Skin epidermis (tissue), 12 donors: ENCODE measurements at regions not wholly inside any gene's neighbourhood (a gene's known extent, or its start where the extent isn't known, plus 50 kb on each side); places are given as distances from the start of the nearest gene placed in this dataset.
"Not testable (repeated sequence)": the region's sequence is repeated elsewhere in the genome, so short reads cannot be mapped to it uniquely, and the experiment has no call there.

Source experiments
- H3K27ac ChIP-seq, 21 experiments: fragments of 200-600 bp; sonication (generic) in 11 of 21; one replicate each; pipeline ENCODE4 v1.5.0; 2020; ENCODE audit warnings: mild to moderate bottlenecking in 3 of 21, inconsistent platforms in 2 of 21, moderate library complexity in 2 of 21
- H3K4me3 ChIP-seq, 7 experiments: fragments of 200-600 bp; sonication (generic) in 2 of 7; one replicate each; pipeline ENCODE4 v1.5.0; 2020; ENCODE audit warnings: inconsistent platforms in 2 of 7, mild to moderate bottlenecking in 2 of 7, moderate library complexity in 1 of 7

DNA sequence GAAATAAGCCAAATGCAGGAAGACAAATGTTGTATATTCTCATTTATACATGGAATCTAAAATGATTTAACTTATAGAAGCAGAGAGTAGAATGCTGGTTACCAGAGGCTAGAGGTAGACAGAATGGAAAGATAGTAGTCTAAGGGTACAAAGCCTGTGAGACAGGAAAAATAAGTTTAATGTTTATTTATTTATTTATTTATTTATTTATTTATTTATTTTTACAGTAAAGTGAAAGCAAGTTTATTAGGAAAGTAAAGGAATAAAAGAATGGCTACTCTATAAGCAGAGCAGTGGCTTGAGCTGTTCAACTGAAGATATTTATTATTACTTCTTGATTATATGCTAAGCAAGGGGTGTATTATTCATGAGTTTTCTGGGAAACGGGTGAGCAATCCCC lies 203.2 kb downstream of the LAS1L start:
- no peak overlapping the region for H3K4me3 ChIP-seq

DNA sequence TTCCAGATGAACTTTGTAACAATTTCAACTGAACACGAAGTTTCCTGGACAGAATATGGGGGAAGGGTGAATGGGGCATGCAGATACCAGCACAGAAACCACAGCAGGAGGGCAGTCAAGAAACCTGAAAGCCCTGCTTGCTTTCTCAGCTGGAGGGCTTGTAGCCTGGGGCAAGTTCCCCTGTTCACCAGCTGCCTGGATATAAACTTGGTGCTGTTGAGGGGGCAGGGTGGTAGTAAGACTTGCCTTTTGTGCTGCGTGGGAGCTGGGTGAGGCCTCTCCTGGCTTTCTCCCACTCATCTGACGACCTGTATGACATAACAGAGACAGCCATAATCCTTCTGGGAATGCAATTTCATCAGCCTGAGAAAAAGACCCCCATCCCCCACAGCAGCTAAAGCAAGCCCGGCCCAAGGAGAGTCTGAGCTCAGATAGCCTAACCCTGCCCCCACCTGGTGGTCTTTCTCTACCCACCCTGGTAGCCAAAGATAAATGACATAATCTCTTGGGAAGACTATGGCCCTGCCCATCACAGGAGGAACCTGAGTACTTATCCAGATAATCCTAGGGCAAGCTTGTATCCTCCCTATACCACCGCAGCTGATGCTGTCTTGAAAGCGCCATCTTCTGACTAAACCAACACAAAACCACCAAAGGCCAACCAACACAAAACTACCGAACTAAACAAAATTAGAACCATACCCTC lies 234.3 kb downstream of the LAS1L start:
- H3K27ac ChIP-seq = no peak overlapping the region
- no peak overlapping the region for H3K4me3 ChIP-seq

More for the DNA sequence above, 203.2 kb downstream of the LAS1L start:
- H3K27ac ChIP-seq = no peak overlapping the region

DNA sequence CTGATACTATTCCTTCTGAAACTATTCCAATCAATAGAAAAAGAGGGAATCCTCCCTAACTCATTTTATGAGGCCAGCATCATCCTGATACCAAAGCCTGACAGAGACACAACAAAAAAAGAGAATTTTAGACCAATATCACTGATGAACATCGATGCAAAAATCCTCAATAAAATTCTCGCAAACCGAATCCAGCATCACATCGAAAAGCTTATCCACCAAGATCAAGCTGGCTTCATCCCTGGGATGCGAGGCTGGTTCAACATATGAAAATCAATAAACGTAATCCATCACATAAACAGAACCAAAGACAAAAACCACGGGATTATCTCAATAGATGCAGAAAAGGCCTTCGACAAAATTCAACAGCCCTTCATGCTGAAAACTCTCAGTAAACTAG lies 251.7 kb downstream of the LAS1L start:
- H3K4me3 ChIP-seq, H3K27ac ChIP-seq: not testable (repeated sequence)

DNA sequence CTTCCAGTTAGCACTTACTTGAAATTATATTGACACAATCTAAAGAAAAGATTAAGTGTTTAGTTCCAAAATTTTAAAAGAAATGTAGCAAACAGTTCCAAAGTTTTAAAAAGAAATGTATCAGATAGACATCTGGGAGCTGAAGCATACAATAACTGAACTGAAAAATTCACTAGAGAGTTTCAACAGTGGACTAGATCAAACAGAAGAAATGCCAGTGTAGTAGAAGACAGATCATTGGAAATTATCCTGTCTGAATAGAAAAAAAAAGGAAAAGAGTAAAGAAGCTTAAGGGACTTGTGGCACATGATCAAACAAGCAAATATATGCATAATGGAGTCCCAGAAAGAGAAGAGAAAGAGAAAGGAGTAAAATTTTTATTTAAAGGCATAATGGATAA lies 261.4 kb downstream of the LAS1L start:
- H3K4me3 ChIP-seq = no peak overlapping the region
- H3K27ac ChIP-seq = no peak overlapping the region

DNA sequence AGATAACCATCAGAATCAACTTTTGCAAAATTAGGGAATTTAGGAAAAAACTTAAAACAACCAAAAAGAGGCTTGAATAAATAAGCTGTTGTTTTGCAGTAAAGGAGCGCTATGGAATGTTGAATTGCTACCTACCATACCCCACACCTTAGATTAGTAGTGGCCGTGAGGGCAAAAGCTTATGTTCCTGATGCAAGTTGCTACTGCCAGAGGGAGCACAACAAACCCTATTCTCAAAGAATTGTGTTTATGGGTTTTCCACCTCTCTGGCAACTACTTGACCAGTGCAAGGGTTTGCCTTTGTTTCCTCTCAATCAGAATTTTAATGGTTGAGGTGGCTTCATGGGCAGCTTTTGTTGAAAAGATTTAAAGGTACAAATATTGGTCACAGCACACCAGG lies 268.1 kb downstream of the LAS1L start:
- Histone ChIP-seq H3K27ac (no peak overlapping the region), H3K4me3 (no peak overlapping the region)

DNA sequence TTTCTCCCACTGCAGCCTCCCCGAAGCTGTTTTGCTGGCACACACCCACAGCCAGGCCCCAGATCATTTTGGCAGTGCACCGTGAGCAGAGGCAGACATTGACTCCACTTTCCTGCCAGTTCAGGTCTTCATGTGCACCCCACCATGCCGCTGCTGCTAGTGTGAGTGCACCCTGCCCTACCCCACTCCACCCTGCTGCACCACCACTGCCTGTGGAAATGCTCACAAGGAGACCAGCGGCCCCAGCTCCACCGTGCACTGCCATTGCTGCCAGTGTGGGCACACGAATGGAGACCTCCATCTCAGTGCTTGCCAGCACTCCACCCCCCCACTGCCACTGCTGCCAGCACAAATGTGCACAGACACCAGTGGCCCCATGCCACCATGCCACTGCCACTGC lies 277.6 kb upstream of the ZC4H2 start:
- Histone ChIP-seq H3K4me3 (no peak overlapping the region), H3K27ac (no peak overlapping the region)

DNA sequence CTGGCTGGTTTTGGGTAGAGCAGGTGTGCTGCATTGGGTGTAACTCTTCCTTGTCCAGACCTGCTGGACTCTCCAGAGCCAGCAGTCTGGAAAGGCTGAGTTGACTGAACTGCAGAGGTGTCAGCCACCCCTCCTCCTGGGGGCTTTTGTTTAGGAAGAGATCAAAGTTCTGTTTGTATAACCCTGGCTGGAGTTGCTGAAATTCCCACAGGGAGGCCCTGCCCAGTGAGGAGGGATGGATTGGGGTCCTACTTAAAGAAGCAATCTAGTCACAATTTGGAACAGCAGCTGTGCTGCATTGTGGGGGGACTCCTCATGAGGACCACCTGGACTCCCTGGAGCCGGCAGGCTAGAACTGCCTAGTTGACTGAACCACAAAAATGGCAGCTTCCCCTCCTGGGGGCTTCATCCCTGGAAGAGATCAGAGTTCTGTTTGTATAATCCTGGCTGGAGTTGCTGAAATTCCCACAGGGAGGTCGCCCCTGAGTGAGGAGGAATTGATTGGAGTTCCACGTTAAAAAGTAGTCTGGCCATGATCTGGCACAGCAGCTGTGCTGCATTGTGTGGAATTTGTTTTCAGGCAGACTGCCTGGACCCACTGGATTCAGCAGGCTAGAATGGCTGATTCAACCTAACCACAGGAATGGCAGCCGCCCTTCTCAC lies 264.9 kb upstream of the ZC4H2 start:
- Histone ChIP-seq H3K27ac (no peak overlapping the region), H3K4me3 (no peak overlapping the region)

DNA sequence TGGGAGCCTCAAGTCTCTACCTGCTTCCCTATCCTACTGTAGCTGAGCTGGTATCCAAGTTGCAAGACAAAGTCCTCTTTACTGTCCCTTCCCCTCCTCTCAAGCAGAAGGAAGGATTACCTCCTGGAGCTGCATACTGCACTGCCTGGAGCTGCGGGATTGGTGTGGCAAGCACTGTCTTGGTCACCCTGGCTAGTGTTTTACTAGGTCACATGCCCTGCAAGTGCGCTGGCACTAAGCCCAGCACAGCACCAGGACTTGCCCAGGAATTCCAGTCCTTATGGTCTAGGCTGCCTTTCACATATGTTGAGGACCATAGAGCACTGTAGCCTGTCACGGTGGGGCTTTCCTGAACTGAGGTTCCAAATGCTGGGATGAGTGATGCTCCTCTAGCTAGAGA lies 227.3 kb upstream of the ZC4H2 start:
- Histone ChIP-seq H3K4me3 (no peak overlapping the region), H3K27ac (no peak overlapping the region)

DNA sequence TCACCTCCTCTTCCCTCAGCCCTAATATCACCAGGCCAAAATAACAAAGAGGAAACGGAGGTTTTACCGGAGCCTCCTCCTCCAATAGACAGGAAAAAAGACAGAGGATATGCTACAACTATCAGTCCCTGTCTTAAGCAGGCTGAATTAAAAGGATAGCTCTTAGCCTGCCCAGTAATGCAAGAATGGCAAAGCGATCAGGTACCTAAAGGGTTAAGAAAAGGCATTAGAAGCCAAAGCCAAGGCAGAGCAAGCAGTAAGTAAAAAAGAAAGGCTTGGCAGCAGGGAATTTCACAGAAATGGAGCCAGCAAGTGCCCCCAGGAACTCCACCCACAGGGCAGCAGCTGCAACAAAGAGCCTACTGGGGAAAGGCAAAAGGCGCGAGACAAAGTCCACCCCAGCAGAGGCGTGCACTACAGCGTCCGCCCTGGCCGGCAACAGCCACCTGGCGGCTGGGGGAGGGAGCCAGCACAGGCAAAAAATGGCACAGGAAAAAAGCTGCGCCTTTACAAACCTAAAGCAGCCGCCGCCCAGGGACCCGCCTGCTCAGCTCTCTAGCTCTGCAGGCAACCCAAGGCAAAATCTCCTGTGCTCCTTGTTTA lies 220.6 kb upstream of the ZC4H2 start:
- H3K4me3 ChIP-seq = no peak overlapping the region
- H3K27ac ChIP-seq = no peak overlapping the region

DNA sequence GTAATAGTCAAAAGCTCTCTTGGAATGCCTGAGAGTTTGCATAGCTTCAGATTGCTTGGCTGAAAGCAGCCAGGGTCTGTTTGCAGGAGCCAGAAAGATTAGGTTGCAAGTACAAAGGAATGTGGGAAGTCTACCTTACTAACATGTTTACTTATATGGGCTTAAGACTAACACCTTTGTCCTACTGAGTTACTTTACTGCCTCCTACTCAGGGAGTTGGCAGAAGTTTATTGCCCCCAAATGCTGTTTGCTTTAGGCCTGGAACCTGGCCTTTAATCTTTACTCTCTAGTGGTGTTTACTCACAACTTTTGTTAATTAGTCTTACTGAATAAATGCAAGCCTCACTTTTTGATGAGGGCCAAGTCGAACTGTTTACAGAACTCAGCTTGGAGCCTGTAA lies 219.4 kb upstream of the ZC4H2 start:
- Histone ChIP-seq H3K4me3 (no peak overlapping the region), H3K27ac (no peak overlapping the region)

DNA sequence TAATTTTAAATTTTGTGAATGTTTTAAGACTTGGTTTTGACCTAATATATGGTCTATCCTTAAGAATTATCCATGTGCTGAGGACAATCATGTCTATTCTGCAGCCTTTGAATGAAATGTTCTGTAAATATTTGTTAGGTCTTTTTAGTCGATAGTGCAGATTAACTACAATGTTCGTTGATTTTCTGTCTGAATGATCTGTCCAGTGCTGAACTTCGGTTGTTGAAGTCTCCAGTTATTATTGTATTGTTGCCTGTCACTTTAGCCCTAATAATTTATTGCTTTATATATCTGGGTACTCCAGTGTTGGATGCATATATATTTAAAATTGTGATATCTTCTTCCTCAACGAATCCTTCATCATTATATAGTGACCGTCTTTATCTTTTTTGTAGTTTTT lies 218.3 kb upstream of the ZC4H2 start:
- Histone ChIP-seq H3K27ac (no peak overlapping the region), H3K4me3 (no peak overlapping the region)

DNA sequence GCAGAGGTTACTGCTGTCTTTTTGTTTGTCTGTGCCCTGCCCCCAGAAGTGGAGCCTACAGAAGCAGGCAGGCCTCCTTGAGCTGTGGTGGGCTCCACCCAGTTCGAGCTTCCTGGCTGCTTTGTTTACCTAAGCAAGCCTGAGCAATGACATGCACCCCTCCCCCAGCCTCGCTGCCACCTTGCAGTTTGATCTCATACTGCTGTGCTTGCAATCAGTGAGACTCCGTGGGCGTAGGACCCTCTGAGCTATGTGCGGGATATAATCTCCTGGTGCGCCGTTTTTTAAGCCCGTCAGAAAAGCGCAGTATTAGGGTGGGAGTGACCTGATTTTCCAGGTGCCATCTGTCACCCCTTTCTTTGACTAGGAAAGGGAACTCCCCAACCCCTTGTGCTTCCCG lies 187.1 kb upstream of the ZC4H2 start:
- H3K27ac ChIP-seq, H3K4me3 ChIP-seq: not testable (repeated sequence)

DNA sequence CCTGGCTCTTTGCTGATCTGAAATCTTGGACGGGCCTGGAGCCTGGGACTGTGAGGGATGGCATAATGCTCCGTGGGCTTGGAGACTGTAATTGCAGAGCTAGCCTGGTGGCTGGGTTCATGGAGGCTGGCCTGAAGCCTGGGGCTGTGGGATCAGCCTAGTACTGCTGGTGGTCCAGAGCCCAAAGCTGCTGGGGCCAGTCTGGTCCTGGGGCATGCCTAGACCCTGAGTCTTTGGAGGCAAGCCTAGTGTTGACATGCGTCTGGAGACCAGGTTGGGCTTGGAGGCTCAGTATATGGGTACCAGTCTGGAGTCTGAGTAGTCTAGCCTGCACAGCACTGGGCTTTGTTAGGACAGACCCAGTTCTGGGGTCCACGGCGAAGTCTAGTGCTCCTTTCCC lies 172.0 kb upstream of the ZC4H2 start:
- no peak overlapping the region for H3K27ac ChIP-seq
- no peak overlapping the region for H3K4me3 ChIP-seq

DNA sequence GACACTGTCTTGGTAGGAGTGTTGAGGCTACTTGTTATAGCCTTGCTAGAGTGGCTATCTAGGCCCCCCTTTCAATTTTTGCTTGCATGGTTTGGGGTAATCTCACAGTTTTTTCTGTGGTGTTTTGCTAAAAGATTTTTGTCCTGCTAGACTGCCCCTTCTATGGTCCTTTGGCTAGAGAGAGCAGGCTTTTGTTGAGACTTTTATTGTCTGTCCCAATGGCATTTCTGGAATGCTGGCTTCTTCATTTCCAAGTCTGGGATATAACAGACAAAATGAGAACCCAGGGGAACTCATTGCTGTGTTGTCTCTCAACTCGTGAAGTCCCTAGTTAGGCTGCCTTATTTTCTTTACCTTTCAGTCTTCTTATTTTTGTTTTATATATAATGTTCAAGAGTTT lies 160.2 kb upstream of the ZC4H2 start:
- Histone ChIP-seq H3K27ac (no peak overlapping the region), H3K4me3 (no peak overlapping the region)

DNA sequence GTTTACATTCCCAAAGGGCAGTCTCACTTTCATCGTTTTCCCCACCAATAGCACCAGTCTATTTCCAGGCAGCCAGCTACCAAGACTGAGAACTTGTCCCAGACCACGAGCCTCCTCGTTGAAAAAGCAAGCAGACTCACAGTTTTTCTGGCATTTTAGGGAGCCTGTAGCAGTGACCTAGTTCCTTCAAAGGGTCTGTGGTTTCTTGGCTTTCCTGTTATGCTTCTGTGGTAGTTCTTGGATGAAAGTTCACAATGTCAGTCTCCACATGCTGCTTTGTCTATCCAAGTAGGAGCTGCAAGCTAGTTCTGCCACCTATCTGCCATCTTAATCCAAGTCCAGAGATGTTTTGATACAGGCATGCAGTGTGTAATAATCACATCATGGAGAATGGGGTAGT lies 151.6 kb upstream of the ZC4H2 start:
- Histone ChIP-seq H3K27ac (no peak overlapping the region), H3K4me3 (no peak overlapping the region)

DNA sequence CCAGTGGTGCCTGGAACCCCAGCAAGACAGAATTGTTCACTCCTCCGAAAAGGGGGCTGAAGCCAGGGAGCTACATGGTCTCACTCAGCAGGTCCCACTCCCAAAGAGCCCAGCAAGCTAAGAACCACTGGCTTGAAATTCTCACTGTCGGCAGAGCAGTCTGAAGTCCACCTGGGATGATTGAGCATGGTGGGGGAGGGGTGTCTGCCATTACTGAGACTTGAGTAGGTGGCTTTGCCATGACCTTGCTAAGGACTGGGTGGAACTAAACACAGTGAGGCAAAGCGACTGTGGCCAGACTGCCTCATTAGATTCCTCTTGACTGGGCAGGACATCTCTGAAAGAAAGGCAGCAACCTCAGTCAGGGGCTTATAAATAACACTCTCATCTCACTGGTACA lies 122.6 kb upstream of the ZC4H2 start:
- Histone ChIP-seq H3K27ac (no peak overlapping the region), H3K4me3 (no peak overlapping the region)

DNA sequence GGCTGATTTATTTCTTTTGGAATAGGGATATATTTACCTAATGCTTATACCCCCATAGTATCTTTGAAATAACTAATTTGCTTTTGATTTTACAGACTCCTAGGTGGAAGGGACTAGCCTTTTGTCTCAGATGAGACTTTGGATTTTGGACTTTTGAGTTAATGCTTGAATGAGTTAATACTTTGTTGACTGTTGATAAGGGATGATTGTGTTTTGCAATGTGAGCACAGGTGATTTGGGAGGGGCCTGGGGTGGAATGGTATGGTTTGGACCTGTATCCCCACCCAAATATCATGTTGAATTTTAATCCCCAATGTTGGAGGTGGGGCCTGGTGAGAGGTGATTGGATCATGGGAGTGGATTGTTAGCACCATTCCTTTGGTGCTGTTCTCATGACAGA lies 117.4 kb upstream of the ZC4H2 start:
- Histone ChIP-seq H3K4me3 (no peak overlapping the region), H3K27ac (no peak overlapping the region)

DNA sequence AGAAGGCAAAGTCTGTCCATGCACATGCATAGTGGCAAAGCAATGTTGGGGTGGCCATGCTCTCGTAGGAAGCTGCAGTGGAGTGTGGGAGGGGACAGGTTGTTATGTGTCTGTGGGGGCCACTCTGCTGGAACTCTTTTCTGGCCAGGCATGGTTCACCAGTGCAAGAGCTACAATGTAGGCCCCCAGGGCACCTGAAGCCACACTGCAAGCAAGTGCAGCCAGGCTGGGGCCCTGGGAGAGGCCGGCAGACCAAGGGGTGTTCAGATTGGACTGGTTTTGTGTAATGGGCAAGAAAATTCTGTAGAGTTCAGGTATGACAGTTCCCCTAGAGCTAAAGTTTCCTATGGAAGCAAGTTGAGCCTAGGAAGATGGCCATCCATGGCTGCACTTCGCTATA lies 97.0 kb upstream of the ZC4H2 start:
- H3K27ac ChIP-seq = no peak overlapping the region
- no peak overlapping the region for H3K4me3 ChIP-seq

DNA sequence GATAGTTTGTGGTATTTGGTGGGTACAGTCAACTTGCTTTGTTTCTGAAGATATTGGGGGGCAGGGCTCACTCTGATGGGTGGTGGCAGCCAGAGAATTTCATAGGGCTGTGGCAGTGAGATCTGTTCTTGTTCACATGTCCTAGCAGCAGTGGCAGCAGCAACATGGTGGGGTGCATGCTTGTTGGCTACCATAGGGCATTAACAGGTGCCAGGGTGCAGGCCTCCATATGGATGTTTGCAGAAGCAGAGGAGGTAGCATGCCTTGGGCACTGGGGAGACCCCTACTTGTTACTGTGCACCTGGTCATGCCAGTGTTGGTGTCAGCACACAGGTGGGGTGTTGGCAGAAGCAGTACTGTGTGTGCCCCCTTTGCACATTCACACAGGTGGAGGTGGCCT lies 96.3 kb upstream of the ZC4H2 start:
- Histone ChIP-seq H3K27ac (no peak overlapping the region), H3K4me3 (no peak overlapping the region)

DNA sequence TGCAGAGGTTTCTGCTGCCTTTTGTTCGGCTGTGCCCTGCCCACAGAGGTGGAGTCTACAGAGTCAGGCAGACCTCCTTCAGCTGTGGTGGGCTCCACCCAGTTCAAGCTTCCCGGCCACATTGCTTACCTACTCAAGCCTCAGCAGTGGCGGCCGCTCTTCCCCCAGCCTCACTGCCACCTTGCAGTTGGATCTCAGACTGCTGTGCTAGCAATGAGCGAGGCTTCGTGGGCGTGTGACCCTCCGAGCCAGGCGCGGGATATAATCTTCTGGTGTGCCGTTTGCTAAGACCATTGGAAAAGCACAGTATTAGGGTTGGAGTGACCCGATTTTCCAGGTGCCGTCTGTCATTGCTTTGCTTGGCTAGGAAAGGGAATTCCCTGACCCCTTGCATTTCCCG lies 82.4 kb upstream of the ZC4H2 start:
- not testable (repeated sequence) for H3K27ac ChIP-seq

DNA sequence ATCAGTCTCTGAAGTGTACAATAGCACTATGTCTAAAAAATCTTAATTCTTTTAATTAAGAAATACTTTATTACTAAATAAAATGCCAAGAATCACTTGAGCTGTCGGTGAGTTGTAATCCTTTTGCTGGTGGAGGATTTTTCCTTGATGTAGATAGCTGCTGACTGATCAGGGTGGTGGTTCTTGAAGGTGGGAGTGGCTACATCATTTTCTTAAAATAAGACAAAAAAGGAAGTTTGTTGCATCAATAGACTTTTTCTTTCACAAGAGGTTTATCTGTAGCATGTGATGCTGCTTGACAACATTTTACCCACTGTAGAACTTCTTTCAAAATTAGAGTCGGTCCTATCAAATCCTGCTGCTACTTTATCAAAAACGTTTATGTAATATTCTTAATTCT lies 68.8 kb upstream of the ZC4H2 start:
- H3K4me3 ChIP-seq = no peak overlapping the region
- no peak overlapping the region for H3K27ac ChIP-seq

More for the DNA sequence above, 82.4 kb upstream of the ZC4H2 start:
- not testable (repeated sequence) for H3K4me3 ChIP-seq

DNA sequence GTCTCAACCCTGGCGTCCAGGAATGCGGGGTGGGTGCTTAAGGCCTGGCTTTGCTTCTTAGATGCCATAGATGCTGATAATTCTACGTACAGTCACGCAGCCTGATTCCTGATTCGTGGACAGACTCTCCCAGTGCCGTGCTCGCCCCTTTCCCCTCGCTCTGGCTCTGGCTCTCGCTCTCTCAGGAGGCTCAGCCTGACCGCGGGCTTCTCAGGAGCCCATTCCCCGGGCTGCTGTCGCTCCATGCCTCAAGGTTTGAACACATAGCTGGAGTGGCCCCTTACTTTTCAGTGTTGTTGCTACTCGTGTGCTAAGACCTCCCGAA lies 59.2 kb upstream of the ZC4H2 start:
- Histone ChIP-seq H3K27ac (peak overlapping the region in 16 of 21 experiments; percentile 5 to 84 (median 56)), H3K4me3 (peak overlapping the region; percentile 24 to 55 (median 43))
